K562 (cell line): ENCODE measurements at regions not wholly inside any gene's neighbourhood (a gene's known extent, or its start where the extent isn't known, plus 50 kb on each side); places are given as distances from the start of the nearest gene placed in this dataset.

Experiments
- BRD9 ChIP-seq: fragments of 450-650 bp; IDR thresholded peaks from 2 replicates; pipeline ENCODE4 v1.6.1; 2018; ENCODE audit warnings: low read depth; ENCODE audit not compliant: partially characterized antibody
- GABPA ChIP-seq: fragments of 200-800 bp; sonication (Bioruptor generic); conservative IDR thresholded peaks from 2 replicates; pipeline ENCODE4 v1.6.1; 2016; ENCODE audit warnings: low read depth, missing genetic modification characterization, missing compliant biosample characterization
- POLR2G ChIP-seq: fragments of 200-400 bp; formaldehyde crosslinking; IDR thresholded peaks from 2 replicates; pipeline ENCODE4 v1.6.1; 2017; ENCODE audit warnings: low read depth, mild to moderate bottlenecking, antibody characterized with exemption, low read length, moderate library complexity
- SAFB2 ChIP-seq: fragments of 200-400 bp; formaldehyde crosslinking; IDR thresholded peaks from 2 replicates; pipeline ENCODE4 v1.6.1; 2018; ENCODE audit warnings: borderline replicate concordance, low read length, low read depth, moderate library complexity; ENCODE audit not compliant: severe bottlenecking
- STAT5B ChIP-seq: fragments of 250-450 bp; sonication (Bioruptor Pico); IDR thresholded peaks from 2 replicates; pipeline ENCODE4 v1.8.0; 2021; ENCODE audit warnings: mild to moderate bottlenecking, inconsistent platforms
- TAF7 ChIP-seq: fragments of 450-650 bp; IDR thresholded peaks from 2 replicates; pipeline ENCODE4 v1.6.1; 2016; ENCODE audit warnings: missing genetic modification characterization, missing compliant biosample characterization
- UBTF ChIP-seq, 2 experiments: IDR thresholded peaks; 2 replicates each; pipeline ENCODE4 v1.6.1; 2012; ENCODE audit warnings: improper control_type of control experiment in 2 of 2, low read depth in 2 of 2, low read length in 2 of 2, borderline replicate concordance in 1 of 2
- YBX1 ChIP-seq: fragments of 450-650 bp; IDR thresholded peaks from 2 replicates; pipeline ENCODE4 v1.7.1; 2016; ENCODE audit warnings: mild to moderate bottlenecking
- ZFP36 ChIP-seq: fragments of 150-350 bp; IDR thresholded peaks from 2 replicates; pipeline ENCODE4 v1.6.1; 2018; ENCODE audit warnings: low read length, low read depth; ENCODE audit not compliant: partially characterized antibody
- ZNF518B ChIP-seq: fragments of 250-450 bp; sonication (Bioruptor Pico); IDR thresholded peaks from 2 replicates; pipeline ENCODE4 v1.5.0; 2021; ENCODE audit warnings: mild to moderate bottlenecking, moderate library complexity

DNA sequence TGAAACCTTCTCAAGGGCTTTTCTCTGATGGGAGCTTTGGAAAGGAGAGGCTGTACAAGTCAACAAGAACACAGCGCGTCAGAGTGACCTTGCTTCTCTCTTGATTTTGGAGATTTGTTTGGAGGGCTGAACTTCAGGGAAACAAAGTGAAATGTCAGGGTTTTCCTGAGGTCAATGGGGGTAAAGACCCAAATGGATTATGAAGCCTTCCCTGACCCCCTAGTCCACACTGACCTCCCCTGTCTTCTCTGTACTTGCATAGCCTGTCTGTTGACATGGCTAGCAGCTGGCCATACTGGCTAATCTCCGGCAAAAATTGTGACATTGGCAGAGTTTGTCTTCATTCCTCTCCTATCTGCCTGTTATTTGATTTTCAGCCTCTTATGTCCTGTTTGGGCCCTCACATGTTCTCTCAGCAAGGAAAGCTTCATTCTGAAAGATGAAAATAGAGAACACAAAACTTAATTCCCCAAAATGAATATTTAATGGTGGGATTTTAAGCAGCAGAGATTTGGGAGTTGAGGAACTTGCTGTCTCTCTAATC, 149.3 kb upstream of the HAAO start (continued):
- no peak for TF ChIP-seq ZNF518B (CRISPR knock-in tag)
- no peak for TF ChIP-seq STAT5B (CRISPR knock-in tag)
- no peak for TF ChIP-seq YBX1
- no peak for TF ChIP-seq BRD9
- no peak for TF ChIP-seq GABPA
- TF ChIP-seq TAF7 (tag): no peak
- no peak for TF ChIP-seq UBTF (IDR thresholded peaks at IDR 0.05; ENCODE audit: borderline replicate concordance in 1 of 2, low read depth in 2 of 2, low read length in 2 of 2)
- no peak for TF ChIP-seq SAFB2
- no peak for TF ChIP-seq POLR2G
- no peak for TF ChIP-seq ZFP36
